GM12878 (cell line): ENCODE measurements at regions not wholly inside any gene's neighbourhood (a gene's known extent, or its start where the extent isn't known, plus 50 kb on each side); places are given as distances from the start of the nearest gene placed in this dataset.

Experiments
- ATAC-seq: fragments of 200-7000 bp; cut with Tn5 transposase; 3 replicates; pipeline ENCODE4 v1.9.1; 2020; ENCODE audit warnings: mild to moderate bottlenecking, moderate library complexity
- BruUV-seq: library from RNA; stranded (reverse); fragments of 400-500 nt; replicated peaks from 2 replicates; lab custom pipeline; 2021; lab: Mats Ljungman, UMichigan
- CTCF ChIA-PET: fragments of 300-600 bp; sonication (Branson Sonifier 250); formaldehyde crosslinking; extraction: SDS; loops from one replicate; lab custom pipeline; 2021; ENCODE audit warnings: inconsistent platforms; lab: Yijun Ruan, JAX
- POLR2A ChIA-PET: fragments of 350-600 bp; formaldehyde crosslinking; extraction: SDS; loops from one replicate; lab custom pipeline; 2021; ENCODE audit warnings: inconsistent platforms; lab: Charles Lee
- RAD21 ChIA-PET: fragments of 300-600 bp; sonication (Branson Sonifier 250); formaldehyde crosslinking; loops from one replicate; lab custom pipeline; 2023; ENCODE audit warnings: antibody characterized with exemption; ENCODE audit not compliant: unreplicated experiment; lab: Charles Lee
- SMC1A ChIA-PET: fragments of 300-600 bp; sonication (Branson Sonifier 250); formaldehyde crosslinking; loops from one replicate; lab custom pipeline; 2023; ENCODE audit not compliant: unreplicated experiment, uncharacterized antibody; lab: Charles Lee
- DNase-seq: peaks from one replicate; pipeline ENCODE4 v3.0.0-alpha.2; 2011; ENCODE audit warnings: low read depth, low spot score
- FAIRE-seq: peaks from 3 replicates; lab custom pipeline; 2011; peaks lifted over from hg19 to GRCh38; lab: Jason Lieb, UNC
- H2AFZ ChIP-seq: 2 replicates; pipeline ENCODE4 v1.6.0; 2011; ENCODE audit warnings: low read depth, low read length, control low read depth; ENCODE audit not compliant: control insufficient read depth
- H3K27ac ChIP-seq: 2 replicates; pipeline ENCODE4 v1.5.1; 2011; ENCODE audit warnings: control low read depth; ENCODE audit not compliant: control insufficient read depth, insufficient read depth
- H3K27me3 ChIP-seq, 2 experiments: replicated peaks in 1 of 2; 2 replicates each; pipeline versions ENCODE4 v1.6.0 to v1.6.1; 2011; ENCODE audit warnings: low read length in 1 of 2; ENCODE audit not compliant: control insufficient read depth in 2 of 2, insufficient read depth in 2 of 2
- H3K36me3 ChIP-seq, 2 experiments: 2 replicates each; pipeline ENCODE4 v1.5.1; 2011; ENCODE audit warnings: low read length in 1 of 2; ENCODE audit not compliant: control insufficient read depth in 2 of 2, insufficient read depth in 2 of 2
- H3K4me1 ChIP-seq: 2 replicates; pipeline ENCODE4 v1.6.1; 2011; ENCODE audit warnings: mild to moderate bottlenecking, low read length, moderate library complexity, mixed read lengths; ENCODE audit not compliant: control insufficient read depth, insufficient read depth
- H3K4me2 ChIP-seq: 2 replicates; pipeline ENCODE4 v1.6.0; 2011; ENCODE audit warnings: control low read depth; ENCODE audit not compliant: control insufficient read depth, insufficient read depth
- H3K4me3 ChIP-seq: fragments of 200-600 bp; sonication (generic); 2 replicates; pipeline ENCODE4 v1.5.1; 2016
- H3K79me2 ChIP-seq: 2 replicates; pipeline ENCODE4 v1.6.0; 2011; ENCODE audit warnings: low read length; ENCODE audit not compliant: control insufficient read depth, insufficient read depth
- H3K9ac ChIP-seq: 2 replicates; pipeline ENCODE4 v1.8.0; 2011; ENCODE audit warnings: low read length, control low read depth, mixed read lengths; ENCODE audit not compliant: control insufficient read depth, insufficient read depth
- H3K9me3 ChIP-seq: replicated peaks from 3 replicates; pipeline ENCODE4 v1.5.1; 2011; ENCODE audit warnings: mild to moderate bottlenecking, low read length; ENCODE audit not compliant: control insufficient read depth, insufficient read depth
- H4K20me1 ChIP-seq: 2 replicates; pipeline ENCODE4 v1.6.0; 2011; ENCODE audit not compliant: control insufficient read depth, insufficient read depth
- BCL3 ChIP-seq: IDR thresholded peaks from 2 replicates; pipeline ENCODE4 v1.6.1; 2011; ENCODE audit warnings: borderline replicate concordance, low read depth, mild to moderate bottlenecking, moderate library complexity, low read length; ENCODE audit not compliant: insufficient read depth, poor library complexity, severe bottlenecking
- BHLHE40 ChIP-seq, 2 experiments: fragments of 450-650 bp in 1 of 2; IDR thresholded peaks; 2 replicates each; pipeline ENCODE4 v1.6.1; 2011 to 2017; ENCODE audit warnings: low read depth in 2 of 2, borderline replicate concordance in 1 of 2, improper control_type of control experiment in 1 of 2, low read length in 1 of 2, mild to moderate bottlenecking in 1 of 2
- CHD4 ChIP-seq: fragments of 200-600 bp; sonication (generic); IDR thresholded peaks from 2 replicates; pipeline ENCODE4 v1.6.1; 2016; ENCODE audit warnings: mild to moderate bottlenecking
- EP300 ChIP-seq, 2 experiments: fragments of 150-350 bp in 1 of 2; IDR thresholded peaks; 2 replicates each; pipeline ENCODE4 v1.6.1; 2011 to 2012; ENCODE audit warnings: low read depth in 2 of 2, low read length in 2 of 2, borderline replicate concordance in 1 of 2, improper control_type of control experiment in 1 of 2, inconsistent platforms in 1 of 2; ENCODE audit not compliant: control insufficient read depth in 1 of 2
- ESRRA ChIP-seq: IDR thresholded peaks from 2 replicates; pipeline ENCODE4 v1.6.1; 2012; ENCODE audit warnings: mild to moderate bottlenecking, low read length, improper control_type of control experiment
- FOXK2 ChIP-seq: fragments of 450-650 bp; IDR thresholded peaks from 2 replicates; pipeline ENCODE4 v1.6.1; 2017; ENCODE audit warnings: mild to moderate bottlenecking, moderate library complexity
- IKZF1 ChIP-seq: fragments of 450-650 bp; conservative IDR thresholded peaks from 2 replicates; pipeline ENCODE4 v1.6.1; 2017; ENCODE audit warnings: antibody characterized with exemption, mild to moderate bottlenecking
- NFYA ChIP-seq: IDR thresholded peaks from 2 replicates; pipeline ENCODE4 v1.6.1; 2011; ENCODE audit warnings: low read depth, mild to moderate bottlenecking, low read length, improper control_type of control experiment, borderline replicate concordance
- POLR2AphosphoS5 ChIP-seq: IDR thresholded peaks from 2 replicates; pipeline ENCODE4 v1.6.1; 2011; ENCODE audit warnings: mild to moderate bottlenecking, low read length, inconsistent platforms
- TARDBP ChIP-seq: IDR thresholded peaks from 2 replicates; pipeline ENCODE4 v1.6.1; 2016; ENCODE audit warnings: borderline replicate concordance
- WGBS: methylation state at CpG from one replicate; pipeline ENCODE4 v1.1.6; 2016; ENCODE audit warnings: low lambda C conversion rate; ENCODE audit not compliant: insufficient replicate concordance, insufficient coverage; ENCODE audit errors: missing lambda C conversion rate; 5-methylcytosine and 5-hydroxymethylcytosine counted together
- in situ Hi-C: fragments of 300-500 bp; cut with MboI; formaldehyde crosslinking; loops from 9 replicates; pipeline ENCODE4 v1.14.3; 2018; ENCODE audit warnings: mixed read lengths
- intact Hi-C: fragments of 100-400 bp; cut with micrococcal nuclease; formaldehyde crosslinking; loops from one replicate; pipeline ENCODE4 v1.14.2; 2022; ENCODE audit not compliant: unreplicated experiment
- TF ChIP-seq, protein P1 (sequence below): IDR thresholded peaks from 2 replicates; pipeline ENCODE4 v1.6.1; 2011; ENCODE audit warnings: low read depth, mild to moderate bottlenecking, low read length, moderate library complexity, borderline replicate concordance; ENCODE audit errors: extremely low read depth

DNA sequence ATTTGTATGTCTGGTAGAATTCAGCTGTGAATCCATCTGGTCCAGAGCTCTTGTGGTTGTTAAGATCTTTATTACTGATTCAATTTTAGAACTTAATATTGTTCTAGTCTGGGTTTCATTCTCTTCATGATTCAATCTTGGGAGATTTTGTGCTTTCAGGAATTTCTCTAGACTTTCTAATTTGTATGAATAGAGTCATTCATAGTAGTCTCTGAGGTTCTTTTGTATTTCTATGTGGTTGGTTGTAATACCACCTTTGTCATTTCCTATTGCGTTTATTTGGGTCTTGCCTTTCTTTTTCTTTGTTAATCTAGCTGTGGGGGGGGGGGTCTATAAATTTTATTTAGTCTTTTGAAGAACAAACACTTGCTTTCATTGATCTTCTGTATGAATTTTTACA is 824.8 kb upstream of the GALNTL6 start:
- Histone ChIP-seq H2AFZ (no peak overlapping the region), H3K4me3 (no peak overlapping the region), H3K9me3 (no peaks in the 10 kb centered on the region), H3K79me2 (no peaks in the 10 kb centered on the region), H3K36me3 (no peaks in the 10 kb centered on the region), H3K4me1 (no peaks in the 10 kb centered on the region), H3K4me2 (no peak overlapping the region), H4K20me1 (no peaks in the 10 kb centered on the region), H3K9ac (no peak overlapping the region), H3K27me3 (no peaks in the 10 kb centered on the region), H3K27ac (no peak overlapping the region)
- DNase-seq (no peak), ATAC-seq (no peak), FAIRE-seq (no peak)
- TF ChIP-seq, protein P1, sequence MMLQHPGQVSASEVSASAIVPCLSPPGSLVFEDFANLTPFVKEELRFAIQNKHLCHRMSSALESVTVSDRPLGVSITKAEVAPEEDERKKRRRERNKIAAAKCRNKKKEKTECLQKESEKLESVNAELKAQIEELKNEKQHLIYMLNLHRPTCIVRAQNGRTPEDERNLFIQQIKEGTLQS: no peak
- TF ChIP-seq BCL3 (no peak), POLR2AphosphoS5 (no peak), BHLHE40 (IDR thresholded peaks at IDR 0.05; ENCODE audit: borderline replicate concordance in 1 of 2, low read depth in 2 of 2, low read length in 1 of 2) (no peak), CHD4 (no peak), IKZF1 (no peak), TARDBP (no peak), NFYA (no peak), ESRRA (no peak), EP300 (IDR thresholded peaks at IDR 0.05; ENCODE audit: borderline replicate concordance in 1 of 2, control insufficient read depth in 1 of 2, low read depth in 2 of 2, low read length in 2 of 2) (no peak), FOXK2 (no peak)
- ChIA-PET CTCF (interaction anchor here (1.0 kb wide), 1 partner anchor 10 kb away, joined by 3 read pairs; no protein-coding TSS in a partner anchor), POLR2A (no interaction called here), RAD21 (no interaction called here), SMC1A (interaction anchor here (0.7 kb wide), 1 partner anchor 684 kb away, joined by 3 read pairs; no protein-coding TSS in a partner anchor)
- intact Hi-C loops (loop anchor here (5.0 kb wide), 1 partner anchor 401 kb away; no protein-coding TSS in a partner anchor), in situ Hi-C loops (no loop called here)
- no TSS peak for BruUV-seq
- 13% methylated on average over 1 of the region's 1 CpG for WGBS
